AG10803 (cell line): ENCODE measurements at regions not wholly inside any gene's neighbourhood (a gene's known extent, or its start where the extent isn't known, plus 50 kb on each side); places are given as distances from the start of the nearest gene placed in this dataset.

ENCODE experiments used
- DNase-seq: peaks from one replicate; pipeline ENCODE4 v3.0.0; 2010; ENCODE audit warnings: low read depth
- H3K4me3 ChIP-seq: 2 replicates; pipeline ENCODE4 v1.5.1; 2011; ENCODE audit warnings: mild to moderate bottlenecking, low read length, control low read depth
- TF ChIP-seq, protein P1 (sequence below): conservative IDR thresholded peaks from 2 replicates; pipeline ENCODE4 v1.5.1; 2011; ENCODE audit warnings: mild to moderate bottlenecking, low read length, control low read depth, inconsistent platforms

DNA sequence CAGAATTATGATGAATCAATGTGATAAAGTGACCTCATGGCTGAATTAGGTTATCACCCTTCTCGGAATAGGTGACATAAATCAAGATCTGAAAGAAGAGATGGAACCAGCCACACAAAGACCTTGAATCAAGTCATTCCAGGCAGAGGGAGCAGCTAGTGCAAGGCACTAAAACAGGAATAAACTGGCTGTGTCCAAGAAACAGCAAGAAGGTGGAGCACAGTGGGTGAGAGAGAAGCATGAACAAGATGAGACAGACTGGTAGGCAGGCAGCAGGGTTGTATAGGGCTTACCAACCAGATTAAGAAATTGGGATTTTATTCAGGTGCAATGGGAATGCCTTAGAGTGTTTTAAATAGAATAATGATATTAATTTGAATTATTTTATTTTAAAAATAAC lies 470.3 kb downstream of the PCDH20 start:
- no peak overlapping the region for H3K4me3 ChIP-seq
- DNase-seq = no peak
- TF ChIP-seq, protein P1, sequence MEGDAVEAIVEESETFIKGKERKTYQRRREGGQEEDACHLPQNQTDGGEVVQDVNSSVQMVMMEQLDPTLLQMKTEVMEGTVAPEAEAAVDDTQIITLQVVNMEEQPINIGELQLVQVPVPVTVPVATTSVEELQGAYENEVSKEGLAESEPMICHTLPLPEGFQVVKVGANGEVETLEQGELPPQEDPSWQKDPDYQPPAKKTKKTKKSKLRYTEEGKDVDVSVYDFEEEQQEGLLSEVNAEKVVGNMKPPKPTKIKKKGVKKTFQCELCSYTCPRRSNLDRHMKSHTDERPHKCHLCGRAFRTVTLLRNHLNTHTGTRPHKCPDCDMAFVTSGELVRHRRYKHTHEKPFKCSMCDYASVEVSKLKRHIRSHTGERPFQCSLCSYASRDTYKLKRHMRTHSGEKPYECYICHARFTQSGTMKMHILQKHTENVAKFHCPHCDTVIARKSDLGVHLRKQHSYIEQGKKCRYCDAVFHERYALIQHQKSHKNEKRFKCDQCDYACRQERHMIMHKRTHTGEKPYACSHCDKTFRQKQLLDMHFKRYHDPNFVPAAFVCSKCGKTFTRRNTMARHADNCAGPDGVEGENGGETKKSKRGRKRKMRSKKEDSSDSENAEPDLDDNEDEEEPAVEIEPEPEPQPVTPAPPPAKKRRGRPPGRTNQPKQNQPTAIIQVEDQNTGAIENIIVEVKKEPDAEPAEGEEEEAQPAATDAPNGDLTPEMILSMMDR = no peak

DNA sequence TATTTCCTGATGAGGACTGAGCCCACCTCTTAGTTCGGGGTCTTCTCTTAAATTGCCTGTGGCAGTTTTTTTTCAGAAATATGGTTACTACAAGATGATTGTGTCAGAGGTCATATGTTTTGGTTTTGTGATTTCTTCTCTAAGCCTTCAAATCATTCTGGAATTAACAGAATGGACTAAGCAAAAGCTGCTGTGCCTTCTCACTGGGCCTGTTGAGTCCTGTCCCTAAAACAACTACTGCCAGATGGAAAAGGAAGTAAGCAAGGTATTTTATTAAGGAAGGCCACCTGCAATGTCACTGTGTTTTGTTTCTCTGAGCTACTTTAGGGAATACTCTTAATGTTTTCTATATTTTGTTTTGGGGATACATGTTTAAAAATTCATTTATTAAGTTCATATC lies 470.8 kb downstream of the PCDH20 start:
- H3K4me3 ChIP-seq = no peak overlapping the region
- DNase-seq = no peak
- TF ChIP-seq, protein P1 = no peak

DNA sequence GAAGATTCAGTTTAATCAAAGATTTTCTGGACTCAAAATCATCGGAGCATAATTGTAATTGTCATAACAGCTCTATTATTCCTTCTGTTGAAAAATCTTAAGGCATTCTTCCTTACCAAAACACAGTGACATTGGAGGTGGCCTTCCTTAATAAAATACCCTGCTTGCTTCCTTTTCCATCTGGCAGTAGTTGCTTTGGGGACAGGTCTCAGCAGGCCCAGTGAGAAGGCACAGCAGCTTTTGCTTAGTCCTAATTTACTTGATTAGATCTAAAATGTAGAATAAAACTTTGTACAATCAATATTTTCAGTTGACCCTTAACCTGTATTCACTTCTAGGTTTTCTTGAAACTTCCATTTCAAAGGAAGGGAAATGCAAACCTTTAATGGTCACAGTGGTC lies 471.6 kb downstream of the PCDH20 start:
- H3K4me3 ChIP-seq = no peak overlapping the region
- TF ChIP-seq, protein P1 = no peak
- no peak for DNase-seq

DNA sequence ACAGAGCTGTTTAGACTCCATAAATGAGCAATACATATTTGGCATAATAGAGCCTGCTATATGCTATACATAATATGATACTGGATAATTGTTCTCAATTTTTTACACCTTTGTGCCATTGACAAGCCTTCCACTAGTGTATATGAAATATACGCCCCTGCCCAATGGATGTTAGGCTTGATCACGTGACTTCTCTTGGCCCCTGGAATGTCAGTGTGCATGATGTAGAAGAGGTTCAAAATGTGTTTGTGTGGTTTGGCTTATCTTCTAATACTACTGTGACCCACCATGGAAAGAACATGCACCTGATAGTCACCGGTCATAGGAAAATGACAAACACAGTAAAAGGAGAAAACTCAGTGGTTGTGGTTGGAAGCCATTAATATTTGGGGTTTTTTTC lies 479.4 kb downstream of the PCDH20 start:
- TF ChIP-seq, protein P1 = no peak
- no peak overlapping the region for H3K4me3 ChIP-seq
- DNase-seq = no peak

DNA sequence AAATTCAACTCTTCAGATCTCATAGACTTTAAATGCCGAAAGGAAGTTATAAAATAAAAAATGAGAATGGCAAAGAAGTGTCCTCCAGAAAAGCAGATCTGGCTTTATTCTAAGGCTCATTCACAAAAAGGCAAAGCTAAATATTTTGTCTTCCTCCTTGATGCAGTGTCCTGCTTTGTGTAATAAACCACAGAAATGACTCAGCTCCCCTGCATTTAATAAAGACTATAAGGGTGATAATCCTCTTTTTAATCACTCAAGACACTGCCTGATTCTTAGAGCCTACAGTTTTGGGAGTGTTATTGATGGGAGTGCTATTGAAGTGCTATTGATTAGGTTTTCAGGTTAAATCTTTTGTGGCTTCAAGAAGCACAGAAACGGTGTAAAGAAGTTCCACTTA lies 482.0 kb downstream of the PCDH20 start:
- TF ChIP-seq, protein P1 = no peak
- no peak for DNase-seq

DNA sequence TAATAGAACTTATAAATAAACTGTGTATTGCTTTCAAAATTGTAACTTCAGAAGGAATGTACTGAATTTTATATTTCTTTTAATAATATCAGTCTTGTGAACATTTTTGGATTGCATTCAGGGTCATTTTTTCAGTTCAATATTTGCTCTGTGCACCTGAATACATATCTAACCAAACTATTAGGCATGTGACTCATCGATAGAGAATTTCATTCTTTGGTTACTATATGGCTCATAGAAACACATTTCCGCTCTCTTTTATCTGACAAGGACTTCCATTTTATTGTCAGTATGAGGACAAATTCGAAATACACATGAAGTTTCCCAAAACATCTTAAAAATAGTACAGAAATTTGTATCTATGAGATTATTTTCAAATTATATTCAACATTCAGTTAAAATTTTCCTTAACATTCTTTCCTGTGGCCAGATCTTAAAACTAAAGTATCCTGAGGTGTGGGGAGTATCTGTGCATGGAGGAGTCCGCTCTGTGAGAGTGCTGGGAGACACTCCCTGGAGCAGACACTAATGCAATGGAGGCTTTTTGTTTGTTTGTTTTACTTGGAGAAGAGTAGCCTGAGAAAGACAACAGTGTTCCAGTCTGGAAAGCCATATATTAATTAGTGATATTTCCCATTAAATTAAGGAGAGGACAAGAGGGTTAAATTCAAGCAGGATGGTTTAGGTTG lies 483.6 kb downstream of the PCDH20 start:
- no peak for DNase-seq
- H3K4me3 ChIP-seq = no peak overlapping the region
- TF ChIP-seq, protein P1 = no peak

More for the DNA sequence above, 482.0 kb downstream of the PCDH20 start:
- no peak overlapping the region for H3K4me3 ChIP-seq

DNA sequence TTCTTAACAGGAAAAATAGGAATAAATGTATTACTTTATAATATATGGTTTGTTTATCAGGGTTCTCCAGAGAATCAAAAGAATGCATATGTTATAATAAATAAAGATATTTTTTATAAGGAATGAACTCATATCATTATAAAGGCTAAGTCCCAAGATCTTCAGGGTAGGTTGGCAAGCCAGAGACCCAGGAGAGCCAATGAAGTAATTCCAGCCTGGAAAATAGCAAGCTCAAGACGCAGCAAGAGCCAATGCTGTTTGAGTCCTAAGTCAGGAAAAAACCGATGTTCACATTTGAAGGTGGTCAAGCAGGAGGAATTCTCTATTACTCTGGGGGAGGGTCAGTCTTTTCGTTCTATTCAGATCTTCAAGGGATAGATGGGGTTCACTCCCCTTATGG lies 490.0 kb downstream of the PCDH20 start:
- no peak overlapping the region for H3K4me3 ChIP-seq
- TF ChIP-seq, protein P1 = no peak
- DNase-seq = no peak
